Chondrocyte (in vitro differentiated cells): ENCODE measurements at regions not wholly inside any gene's neighbourhood (a gene's known extent, or its start where the extent isn't known, plus 50 kb on each side); places are given as distances from the start of the nearest gene placed in this dataset.

Source experiments
- DNase-seq: peaks from one replicate; pipeline ENCODE4 v3.0.0; 2021; ENCODE audit warnings: mixed read lengths, low spot score
- H3K27ac Mint-ChIP-seq: one replicate; pipeline ENCODE4 v1.8.0; 2021; ENCODE audit warnings: mild to moderate bottlenecking, moderate library complexity, mixed read lengths; ENCODE audit not compliant: unreplicated experiment
- H3K27me3 Mint-ChIP-seq: 2 replicates; pipeline ENCODE4 v1.8.0; 2021; ENCODE audit warnings: low read depth, mixed read lengths
- H3K36me3 Mint-ChIP-seq: 2 replicates; pipeline ENCODE4 v1.8.0; 2021; ENCODE audit warnings: low read depth, mixed read lengths
- H3K4me1 Mint-ChIP-seq: 2 replicates; pipeline ENCODE4 v1.8.0; 2021; ENCODE audit warnings: low read depth, mild to moderate bottlenecking, mixed read lengths
- H3K4me3 Mint-ChIP-seq: one replicate; pipeline ENCODE4 v1.8.0; 2021; ENCODE audit warnings: mild to moderate bottlenecking, moderate library complexity, mixed read lengths; ENCODE audit not compliant: unreplicated experiment
- H3K9me3 Mint-ChIP-seq: 2 replicates; pipeline ENCODE4 v1.8.0; 2021; ENCODE audit warnings: low read depth, mixed read lengths
- CTCF ChIP-seq: fragments of 200-600 bp; sonication (generic); IDR thresholded peaks from 2 replicates; pipeline ENCODE4 v1.5.0; 2021; ENCODE audit warnings: antibody characterized with exemption, mild to moderate bottlenecking, moderate library complexity

GRCh38 chrX:113457719-113458118, 617.1 kb upstream of the AMOT start:
- no peak for DNase-seq
- Mint-ChIP-seq H3K4me1 (no peaks in the 10 kb centered on the region), H3K4me3 (no peak overlapping the region), H3K27me3 (peaks cover 2% of the 10 kb centered on the region), H3K27ac (no peak overlapping the region), H3K9me3 (peaks cover 10% of the 10 kb centered on the region), H3K36me3 (no peaks in the 10 kb centered on the region)
- no peak for TF ChIP-seq CTCF

- H3K9me3 Mint-ChIP-seq, result peaks cover 10% of the 10 kb centered on the region
- H3K27me3 Mint-ChIP-seq, result peaks cover 2% of the 10 kb centered on the region
- no peak for TF ChIP-seq CTCF
- H3K4me1 Mint-ChIP-seq, result no peaks in the 10 kb centered on the region
- H3K4me3 Mint-ChIP-seq, result no peak overlapping the region
- no peaks in the 10 kb centered on the region for H3K36me3 Mint-ChIP-seq
- no peak for DNase-seq
- no peak overlapping the region for H3K27ac Mint-ChIP-seq
These were observed 615.0 kb upstream of the AMOT start for GRCh38 chrX:113455582-113455981.

GRCh38 chrX:113429011-113429410, 588.4 kb upstream of the AMOT start:
- Mint-ChIP-seq H3K36me3 (peaks cover 4% of the 10 kb centered on the region), H3K4me1 (no peaks in the 10 kb centered on the region), H3K27me3 (peaks cover 7% of the 10 kb centered on the region), H3K9me3 (peaks cover 19% of the 10 kb centered on the region), H3K4me3 (no peak overlapping the region), H3K27ac (no peak overlapping the region)
- TF ChIP-seq CTCF, result no peak
- DNase-seq, result no peak

- DNase-seq, result no peak
- Mint-ChIP-seq H3K4me1 (no peaks in the 10 kb centered on the region), H3K27ac (no peak overlapping the region), H3K4me3 (no peak overlapping the region), H3K27me3 (peaks cover 25% of the 10 kb centered on the region), H3K9me3 (peaks cover 8% of the 10 kb centered on the region), H3K36me3 (no peaks in the 10 kb centered on the region)
- TF ChIP-seq CTCF, result no peak
These were observed 581.7 kb upstream of the AMOT start for GRCh38 chrX:113422323-113422722.

GRCh38 chrX:113421432-113421831, 580.8 kb upstream of the AMOT start:
- no peak overlapping the region for H3K4me3 Mint-ChIP-seq
- H3K4me1 Mint-ChIP-seq, result no peaks in the 10 kb centered on the region
- peaks cover 8% of the 10 kb centered on the region for H3K9me3 Mint-ChIP-seq
- no peak for DNase-seq
- H3K36me3 Mint-ChIP-seq, result no peaks in the 10 kb centered on the region
- peaks cover 25% of the 10 kb centered on the region for H3K27me3 Mint-ChIP-seq
- TF ChIP-seq CTCF, result no peak
- H3K27ac Mint-ChIP-seq, result no peak overlapping the region
